ENCODE measurements at regions not wholly inside any gene's neighbourhood (a gene's known extent, or its start where the extent isn't known, plus 50 kb on each side); places are given as distances from the start of the nearest gene placed in this dataset.
"Not testable (repeated sequence)": the region's sequence is repeated elsewhere in the genome, so short reads cannot be mapped to it uniquely, and the experiment has no call there.

GRCh38 chr1:189706594-189706993 lies 771.1 kb downstream of the BRINP3 start:
- no peak for TF ChIP-seq POLR2AphosphoS5 (IDR thresholded peaks at IDR 0.05)
- Histone ChIP-seq H2AFZ (ENCODE audit: low read depth, low read length) (no peak overlapping the region), H3K4me3 (ENCODE audit: low read length) (no peak overlapping the region), H3K9ac (ENCODE audit: low read length) (no peak overlapping the region), H3K36me3 (ENCODE audit: insufficient read depth, low read length) (no peaks in the 10 kb centered on the region), H3F3A (ENCODE audit: insufficient read depth, low read length, poor library complexity, severe bottlenecking) (no peaks in the 10 kb centered on the region), H3K4me2 (ENCODE audit: low read length) (no peak overlapping the region), H3K9me2 (ENCODE audit: insufficient read depth, low read length) (no peaks in the 10 kb centered on the region), H4K20me1 (ENCODE audit: insufficient read depth) (no peaks in the 10 kb centered on the region), H3K27me3 (ENCODE audit: insufficient read depth, low read depth, low read length) (no peaks in the 10 kb centered on the region), H3K79me2 (replicated peaks; ENCODE audit: insufficient read depth, low read length) (no peaks in the 10 kb centered on the region), H3K9me3 (ENCODE audit: low read length) (no peaks in the 10 kb centered on the region), H3K27ac (ENCODE audit: low read length) (no peak overlapping the region)

DNA sequence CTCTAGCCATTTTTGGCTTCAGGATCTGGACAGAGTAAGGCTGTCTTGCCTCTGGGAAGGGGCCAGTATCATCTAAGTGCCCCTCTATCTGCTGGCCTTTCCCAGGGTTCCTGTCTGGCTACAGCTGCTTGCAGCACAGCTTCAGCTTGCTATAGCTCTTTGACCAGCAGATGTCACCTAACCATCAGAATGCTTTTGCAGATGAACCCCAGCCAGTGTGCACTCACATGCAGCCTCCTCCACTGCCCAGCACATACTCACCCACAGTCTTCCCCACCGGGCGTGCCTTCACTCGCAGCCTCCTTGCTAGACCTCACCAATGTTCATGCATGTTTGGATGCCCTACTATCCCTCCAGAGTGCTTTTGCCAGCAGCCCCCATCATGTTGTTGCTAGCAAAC lies 769.0 kb downstream of the BRINP3 start:
- H3K9ac ChIP-seq (ENCODE audit: low read length), result no peak overlapping the region
- TF ChIP-seq REST (IDR thresholded peaks at IDR 0.05; ENCODE audit: borderline replicate concordance) (no peak), SMC3 (conservative IDR thresholded peaks at IDR 0.05; ENCODE audit: poor library complexity) (no peak), POLR2AphosphoS5 (IDR thresholded peaks at IDR 0.05) (no peak), RAD21 (conservative IDR thresholded peaks at IDR 0.05) (no peak), EP300 (conservative IDR thresholded peaks at IDR 0.05; ENCODE audit: poor library complexity, severe bottlenecking) (no peak), TAF1 (IDR thresholded peaks at IDR 0.05; ENCODE audit: low read depth) (no peak)
- no peak overlapping the region for H3K4me2 ChIP-seq (ENCODE audit: low read length)
- H3F3A ChIP-seq (ENCODE audit: insufficient read depth, low read length, poor library complexity, severe bottlenecking), result no peaks in the 10 kb centered on the region
- H3K27ac ChIP-seq (ENCODE audit: low read length), result no peak overlapping the region
- H3K9me3 ChIP-seq (ENCODE audit: low read length), result no peaks in the 10 kb centered on the region
- no peaks in the 10 kb centered on the region for H3K36me3 ChIP-seq (ENCODE audit: insufficient read depth, low read length)
- H3K79me2 ChIP-seq (replicated peaks; ENCODE audit: insufficient read depth, low read length), result no peaks in the 10 kb centered on the region
- no peaks in the 10 kb centered on the region for H3K9me2 ChIP-seq (ENCODE audit: insufficient read depth, low read length)
- H4K20me1 ChIP-seq (ENCODE audit: insufficient read depth), result no peaks in the 10 kb centered on the region
- no peaks in the 10 kb centered on the region for H3K27me3 ChIP-seq (ENCODE audit: insufficient read depth, low read depth, low read length)
- no peak overlapping the region for H2AFZ ChIP-seq (ENCODE audit: low read depth, low read length)
- no peak overlapping the region for H3K4me3 ChIP-seq (ENCODE audit: low read length)

GRCh38 chr1:189718147-189718795 lies 759.4 kb downstream of the BRINP3 start:
- not testable (repeated sequence) for H3K9ac ChIP-seq (ENCODE audit: low read length); H3K4me2 ChIP-seq (ENCODE audit: low read length); H3K9me2 ChIP-seq (ENCODE audit: insufficient read depth, low read length); H3K36me3 ChIP-seq (ENCODE audit: insufficient read depth, low read length); H3K79me2 ChIP-seq (replicated peaks; ENCODE audit: insufficient read depth, low read length); H4K20me1 ChIP-seq (ENCODE audit: insufficient read depth); H2AFZ ChIP-seq (ENCODE audit: low read depth, low read length); H3F3A ChIP-seq (ENCODE audit: insufficient read depth, low read length, poor library complexity, severe bottlenecking); H3K27ac ChIP-seq (ENCODE audit: low read length); H3K27me3 ChIP-seq (ENCODE audit: insufficient read depth, low read depth, low read length); H3K4me3 ChIP-seq (ENCODE audit: low read length); H3K9me3 ChIP-seq (ENCODE audit: low read length)

DNA sequence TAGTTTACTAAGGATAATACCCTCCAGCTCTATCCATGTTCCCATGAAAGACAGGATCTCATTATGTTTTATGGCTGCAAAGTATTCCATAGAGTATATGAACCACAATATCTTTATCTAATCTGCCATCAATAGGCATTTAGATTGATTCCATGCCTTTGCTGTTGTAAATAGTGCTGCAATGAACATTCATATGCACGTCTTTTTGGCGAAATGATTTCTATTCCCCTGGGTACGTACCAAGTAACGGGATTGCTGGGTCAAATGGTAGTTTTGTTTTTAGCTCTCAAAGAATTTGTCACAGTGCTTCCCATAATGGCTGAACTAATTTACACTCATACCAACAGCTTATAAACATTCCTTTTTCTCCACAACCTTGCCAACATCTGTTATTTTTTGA lies 750.9 kb downstream of the BRINP3 start:
- Histone ChIP-seq H3K27me3 (ENCODE audit: insufficient read depth, low read depth, low read length) (no peaks in the 10 kb centered on the region), H3K79me2 (replicated peaks; ENCODE audit: insufficient read depth, low read length) (no peaks in the 10 kb centered on the region), H3K36me3 (ENCODE audit: insufficient read depth, low read length) (no peaks in the 10 kb centered on the region), H2AFZ (ENCODE audit: low read depth, low read length) (no peak overlapping the region), H3K27ac (ENCODE audit: low read length) (no peak overlapping the region), H3K9ac (ENCODE audit: low read length) (no peak overlapping the region), H3K4me3 (ENCODE audit: low read length) (no peak overlapping the region), H3F3A (ENCODE audit: insufficient read depth, low read length, poor library complexity, severe bottlenecking) (no peaks in the 10 kb centered on the region), H4K20me1 (ENCODE audit: insufficient read depth) (no peaks in the 10 kb centered on the region), H3K9me2 (ENCODE audit: insufficient read depth, low read length) (no peaks in the 10 kb centered on the region), H3K9me3 (ENCODE audit: low read length) (no peaks in the 10 kb centered on the region), H3K4me2 (ENCODE audit: low read length) (no peak overlapping the region)
- TF ChIP-seq EP300 (conservative IDR thresholded peaks at IDR 0.05; ENCODE audit: poor library complexity, severe bottlenecking), result no peak
- TF ChIP-seq POLR2AphosphoS5 (IDR thresholded peaks at IDR 0.05), result no peak
- TF ChIP-seq SMC3 (conservative IDR thresholded peaks at IDR 0.05; ENCODE audit: poor library complexity), result no peak
